ENCODE measurements at regions not wholly inside any gene's neighbourhood (a gene's known extent, or its start where the extent isn't known, plus 50 kb on each side); places are given as distances from the start of the nearest gene placed in this dataset.

DNA sequence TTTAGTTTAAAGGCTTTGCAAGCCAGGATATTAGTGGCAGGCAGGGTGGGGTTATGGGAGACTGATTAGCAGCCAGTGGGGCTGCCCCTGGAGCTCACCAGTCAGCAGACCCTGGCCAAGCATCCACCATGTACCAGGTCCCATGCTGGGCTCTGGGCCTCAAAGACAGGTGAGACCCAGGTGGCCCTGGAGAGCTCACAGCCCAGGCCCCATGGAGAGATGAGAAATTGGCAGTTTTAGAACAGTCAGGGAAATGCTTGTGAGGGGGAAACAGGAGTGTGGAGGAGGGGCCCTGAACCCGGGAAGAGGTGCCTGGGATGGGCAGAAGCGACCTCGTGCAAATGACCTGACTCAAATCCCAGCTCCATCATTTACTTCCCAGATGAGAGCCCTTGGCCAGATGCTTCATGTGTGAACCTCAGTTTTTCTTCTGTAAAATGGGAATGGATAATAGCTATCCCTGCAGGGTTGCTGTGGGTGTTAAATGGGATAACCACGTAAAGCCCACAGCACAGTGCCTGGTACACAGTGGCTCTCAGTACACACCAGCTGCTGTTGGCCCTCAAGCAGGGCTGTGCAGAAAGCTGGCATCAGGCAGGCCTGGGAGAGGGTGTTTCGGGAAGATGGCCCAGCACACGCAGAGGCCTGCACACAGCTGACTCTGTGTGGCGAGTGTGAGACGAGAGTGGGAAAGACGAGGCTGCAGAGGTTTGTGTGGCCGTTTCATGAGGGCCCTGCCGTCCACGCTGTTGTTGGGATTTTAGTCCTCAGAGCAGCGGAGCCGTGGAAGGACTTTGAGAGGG lies 518.5 kb downstream of the PTPRU start:
- H3K27ac ChIP-seq = no peak overlapping the region
- CTCF ChIA-PET = no interaction called here
- TF ChIP-seq, protein P1, sequence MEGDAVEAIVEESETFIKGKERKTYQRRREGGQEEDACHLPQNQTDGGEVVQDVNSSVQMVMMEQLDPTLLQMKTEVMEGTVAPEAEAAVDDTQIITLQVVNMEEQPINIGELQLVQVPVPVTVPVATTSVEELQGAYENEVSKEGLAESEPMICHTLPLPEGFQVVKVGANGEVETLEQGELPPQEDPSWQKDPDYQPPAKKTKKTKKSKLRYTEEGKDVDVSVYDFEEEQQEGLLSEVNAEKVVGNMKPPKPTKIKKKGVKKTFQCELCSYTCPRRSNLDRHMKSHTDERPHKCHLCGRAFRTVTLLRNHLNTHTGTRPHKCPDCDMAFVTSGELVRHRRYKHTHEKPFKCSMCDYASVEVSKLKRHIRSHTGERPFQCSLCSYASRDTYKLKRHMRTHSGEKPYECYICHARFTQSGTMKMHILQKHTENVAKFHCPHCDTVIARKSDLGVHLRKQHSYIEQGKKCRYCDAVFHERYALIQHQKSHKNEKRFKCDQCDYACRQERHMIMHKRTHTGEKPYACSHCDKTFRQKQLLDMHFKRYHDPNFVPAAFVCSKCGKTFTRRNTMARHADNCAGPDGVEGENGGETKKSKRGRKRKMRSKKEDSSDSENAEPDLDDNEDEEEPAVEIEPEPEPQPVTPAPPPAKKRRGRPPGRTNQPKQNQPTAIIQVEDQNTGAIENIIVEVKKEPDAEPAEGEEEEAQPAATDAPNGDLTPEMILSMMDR (conservative IDR thresholded peaks at IDR 0.05; ENCODE audit: low read depth) = no peak
- DNase-seq (ENCODE audit: low spot score) = no peak
- POLR2A ChIA-PET (ENCODE audit: low non-redundant PET) = interaction anchor here (0.6 kb wide), 1 partner anchor 9 kb away, joined by 3 read pairs; no protein-coding TSS in a partner anchor

DNA sequence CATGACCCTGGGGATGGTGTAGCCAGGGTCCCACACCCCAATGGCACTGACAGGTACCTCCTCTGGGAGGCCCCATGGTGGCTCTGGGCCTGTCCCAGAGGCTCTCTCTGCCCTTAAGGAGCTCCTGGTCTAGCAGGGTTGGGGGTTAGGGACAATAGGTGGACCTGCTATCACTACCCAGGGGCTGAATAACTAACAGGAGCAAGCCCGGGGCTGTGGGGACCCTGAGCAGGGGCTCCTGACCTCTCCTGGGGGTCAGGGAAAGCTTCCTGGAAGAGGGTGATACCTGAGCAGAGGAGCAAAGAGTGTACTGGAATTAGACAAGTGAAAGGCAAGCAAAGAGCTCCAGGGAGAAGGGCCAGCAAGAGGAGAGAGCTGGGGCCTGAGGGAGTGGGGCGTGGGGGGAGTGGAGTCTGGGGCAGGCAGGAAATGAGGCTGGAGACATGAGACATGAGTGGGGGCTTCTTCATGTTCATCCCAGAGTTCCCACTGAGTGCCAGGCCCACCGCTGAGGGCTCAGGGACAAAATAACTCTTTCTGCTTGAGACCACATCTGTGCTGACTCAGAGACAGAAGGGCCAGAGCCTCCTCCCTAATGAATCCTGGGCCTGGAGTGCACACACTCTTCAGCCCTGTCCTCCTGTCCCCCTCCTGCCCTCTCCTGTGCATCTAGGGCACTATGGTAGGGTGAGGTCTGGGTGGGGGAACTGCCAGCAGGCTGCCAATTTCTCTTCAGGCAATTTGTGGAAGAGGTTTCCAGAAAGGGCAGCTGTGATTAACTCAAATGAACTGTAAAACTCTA lies 517.6 kb downstream of the PTPRU start:
- CTCF ChIA-PET = no interaction called here
- POLR2A ChIA-PET (ENCODE audit: low non-redundant PET) = interaction anchor here (0.6 kb wide), 1 partner anchor 9 kb away, joined by 3 read pairs; no protein-coding TSS in a partner anchor
- TF ChIP-seq, protein P1 (conservative IDR thresholded peaks at IDR 0.05; ENCODE audit: low read depth) = no peak

GRCh38 chr1:29753244-29753643 lies 516.9 kb downstream of the PTPRU start:
- no peak for DNase-seq (ENCODE audit: low spot score)
- H3K27ac ChIP-seq = no peak overlapping the region
- ChIA-PET POLR2A (ENCODE audit: low non-redundant PET) (no interaction called here), CTCF (no interaction called here)
- TF ChIP-seq, protein P1 (conservative IDR thresholded peaks at IDR 0.05; ENCODE audit: low read depth) = no peak

More for the DNA sequence above, 517.6 kb downstream of the PTPRU start:
- no peak for DNase-seq (ENCODE audit: low spot score)
- no peak overlapping the region for H3K27ac ChIP-seq

DNA sequence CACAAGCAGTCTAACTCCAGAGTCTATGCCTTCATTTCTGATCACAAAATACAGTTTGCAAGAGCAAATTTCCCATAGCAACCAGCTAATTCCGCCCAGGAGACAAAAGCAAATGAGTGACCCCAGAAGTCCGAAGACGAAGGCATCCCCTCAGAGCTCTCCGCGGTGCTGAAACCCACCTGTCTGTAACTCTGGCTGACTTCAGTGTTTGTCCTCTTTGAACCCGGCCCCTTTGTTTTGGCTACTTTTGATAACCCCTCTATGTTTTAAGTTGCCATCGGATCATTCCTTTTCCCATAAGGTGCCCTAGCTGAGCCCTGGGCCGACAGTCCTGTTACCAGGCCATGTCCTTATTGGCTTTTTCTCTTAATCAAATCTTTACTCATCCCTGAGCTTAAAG lies 515.8 kb downstream of the PTPRU start:
- ChIA-PET CTCF (interaction anchor here (0.6 to 0.7 kb wide), 3 partner anchors 88 to 1811 kb away, joined by 3 to 4 read pairs (median 4); no protein-coding TSS in a partner anchor), POLR2A (ENCODE audit: low non-redundant PET) (no interaction called here)
- TF ChIP-seq, protein P1 (conservative IDR thresholded peaks at IDR 0.05; ENCODE audit: low read depth) = no peak
- DNase-seq (ENCODE audit: low spot score) = no peak
- H3K27ac ChIP-seq = no peak overlapping the region

- no peak overlapping the region for H3K27ac ChIP-seq
- ChIA-PET CTCF (interaction anchor here (0.6 kb wide), 1 partner anchor 33 kb away, joined by 3 read pairs; no protein-coding TSS in a partner anchor), POLR2A (ENCODE audit: low non-redundant PET) (no interaction called here)
- no peak for DNase-seq (ENCODE audit: low spot score)
- TF ChIP-seq, protein P1 (conservative IDR thresholded peaks at IDR 0.05; ENCODE audit: low read depth) = no peak
These were observed 513.0 kb downstream of the PTPRU start for GRCh38 chr1:29749024-29749945.

Measured in RWPE1 (cell line).